ENCODE measurements at regions not wholly inside any gene's neighbourhood (a gene's known extent, or its start where the extent isn't known, plus 50 kb on each side); places are given as distances from the start of the nearest gene placed in this dataset.

DNA sequence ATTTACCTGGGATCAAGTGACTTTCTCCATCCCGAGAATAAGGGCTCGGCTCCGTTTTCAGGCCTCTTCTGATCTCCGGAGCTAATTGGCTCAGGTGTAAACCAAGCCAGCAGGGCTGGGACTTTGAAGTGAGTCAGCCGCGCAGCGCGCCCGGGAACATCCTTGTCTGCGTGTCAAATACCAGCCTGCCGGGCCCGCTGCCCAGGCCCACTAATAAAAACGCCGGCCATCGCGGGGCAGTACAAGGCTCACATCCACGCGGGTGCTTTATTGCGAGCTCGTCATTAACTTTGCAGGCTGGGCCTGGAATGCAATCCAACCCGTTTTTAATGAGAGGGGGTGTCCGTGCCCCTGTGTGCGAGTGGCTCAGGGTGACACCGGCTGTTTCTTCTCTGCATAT is 416.8 kb downstream of the IRX2 start:
- TF ChIP-seq, protein P1, sequence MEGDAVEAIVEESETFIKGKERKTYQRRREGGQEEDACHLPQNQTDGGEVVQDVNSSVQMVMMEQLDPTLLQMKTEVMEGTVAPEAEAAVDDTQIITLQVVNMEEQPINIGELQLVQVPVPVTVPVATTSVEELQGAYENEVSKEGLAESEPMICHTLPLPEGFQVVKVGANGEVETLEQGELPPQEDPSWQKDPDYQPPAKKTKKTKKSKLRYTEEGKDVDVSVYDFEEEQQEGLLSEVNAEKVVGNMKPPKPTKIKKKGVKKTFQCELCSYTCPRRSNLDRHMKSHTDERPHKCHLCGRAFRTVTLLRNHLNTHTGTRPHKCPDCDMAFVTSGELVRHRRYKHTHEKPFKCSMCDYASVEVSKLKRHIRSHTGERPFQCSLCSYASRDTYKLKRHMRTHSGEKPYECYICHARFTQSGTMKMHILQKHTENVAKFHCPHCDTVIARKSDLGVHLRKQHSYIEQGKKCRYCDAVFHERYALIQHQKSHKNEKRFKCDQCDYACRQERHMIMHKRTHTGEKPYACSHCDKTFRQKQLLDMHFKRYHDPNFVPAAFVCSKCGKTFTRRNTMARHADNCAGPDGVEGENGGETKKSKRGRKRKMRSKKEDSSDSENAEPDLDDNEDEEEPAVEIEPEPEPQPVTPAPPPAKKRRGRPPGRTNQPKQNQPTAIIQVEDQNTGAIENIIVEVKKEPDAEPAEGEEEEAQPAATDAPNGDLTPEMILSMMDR (IDR thresholded peaks at IDR 0.05; ENCODE audit: low read depth, low read length, poor library complexity, severe bottlenecking): no peak
- TF ChIP-seq EZH2phosphoT487 (IDR thresholded peaks at IDR 0.05; ENCODE audit: borderline replicate concordance, low read length): no peak

Measured in DOHH2 (cell line).